IgD-negative memory B cell (primary cell): ENCODE measurements at regions not wholly inside any gene's neighbourhood (a gene's known extent, or its start where the extent isn't known, plus 50 kb on each side); places are given as distances from the start of the nearest gene placed in this dataset.
A peak's percentile ranks its signal among the peaks of the same experiment; 100 is the strongest.
"Not testable (repeated sequence)": the region's sequence is repeated elsewhere in the genome, so short reads cannot be mapped to it uniquely, and the experiment has no call there.

Experiments used
- H3K27ac Mint-ChIP-seq, 3 donors: one replicate each; pipeline ENCODE4 v1.8.0; 2020 to 2022; ENCODE audit warnings: mild to moderate bottlenecking in 3 of 3, mixed read lengths in 3 of 3, moderate library complexity in 1 of 3
- H3K27me3 Mint-ChIP-seq: one replicate; pipeline ENCODE4 v1.8.0; 2021; ENCODE audit warnings: mixed read lengths
- H3K36me3 Mint-ChIP-seq: one replicate; pipeline ENCODE4 v1.8.0; 2020; ENCODE audit warnings: mild to moderate bottlenecking, mixed read lengths
- H3K4me1 Mint-ChIP-seq, 3 donors: one replicate each; pipeline ENCODE4 v1.8.0; 2020 to 2022; ENCODE audit warnings: mixed read lengths in 3 of 3, mild to moderate bottlenecking in 1 of 3
- H3K4me3 Mint-ChIP-seq, 4 donors: one replicate each; pipeline ENCODE4 v1.8.0; 2020 to 2022; ENCODE audit warnings: mild to moderate bottlenecking in 4 of 4, mixed read lengths in 4 of 4, moderate library complexity in 3 of 4
- H3K9me3 Mint-ChIP-seq, 3 donors: one replicate each; pipeline ENCODE4 v1.8.0; 2020 to 2021; ENCODE audit warnings: mixed read lengths in 3 of 3, mild to moderate bottlenecking in 1 of 3

DNA sequence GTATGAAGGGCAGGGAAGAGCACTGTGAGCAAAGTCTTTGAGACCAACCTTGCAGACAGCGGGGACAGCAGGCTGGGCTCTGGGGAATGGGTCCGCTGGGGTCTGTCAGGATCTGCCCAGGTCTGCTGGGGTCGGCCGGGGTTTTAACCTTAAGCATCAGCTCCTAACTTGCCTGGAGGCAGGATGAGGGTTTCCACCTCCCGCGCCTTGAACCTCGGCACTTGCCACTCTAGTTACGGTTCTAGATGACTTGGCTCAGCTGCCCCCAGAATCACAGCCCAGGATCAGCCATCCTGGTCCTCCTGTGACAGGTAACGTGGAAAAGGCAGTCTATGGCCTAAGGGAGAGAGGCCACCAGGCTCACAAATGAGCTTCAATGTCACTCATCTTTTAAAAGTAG is 50.4 kb upstream of the CACUL1 start:
- H3K9me3 Mint-ChIP-seq = no peaks in the 10 kb centered on the region
- peaks cover 0 to 1% (median 0%) of the 10 kb centered on the region in 3 donors for H3K4me1 Mint-ChIP-seq
- H3K27ac Mint-ChIP-seq = no peak overlapping the region
- H3K4me3 Mint-ChIP-seq = no peak overlapping the region
- peaks cover 3% of the 10 kb centered on the region for H3K27me3 Mint-ChIP-seq
- peaks cover 2% of the 10 kb centered on the region for H3K36me3 Mint-ChIP-seq

- Mint-ChIP-seq H3K4me3 (no peak overlapping the region), H3K4me1 (peaks cover 0 to 1% (median 0%) of the 10 kb centered on the region in 3 donors), H3K36me3 (peaks cover 2% of the 10 kb centered on the region), H3K27ac (no peak overlapping the region), H3K9me3 (no peaks in the 10 kb centered on the region), H3K27me3 (peaks cover 3% of the 10 kb centered on the region)
Observed at GRCh38 chr10:118807512-118808305, 52.9 kb upstream of the CACUL1 start.

GRCh38 chr10:118808601-118809356 is 54.0 kb upstream of the CACUL1 start:
- Mint-ChIP-seq H3K36me3 (peaks cover under 1% of the 10 kb centered on the region), H3K4me3 (no peak overlapping the region), H3K27ac (no peak overlapping the region), H3K9me3 (no peaks in the 10 kb centered on the region), H3K4me1 (peaks cover 0 to 1% (median 0%) of the 10 kb centered on the region in 3 donors), H3K27me3 (peaks cover 3% of the 10 kb centered on the region)

GRCh38 chr10:118809357-118810220 is 54.8 kb upstream of the CACUL1 start:
- Mint-ChIP-seq H3K36me3 (peaks cover 2% of the 10 kb centered on the region), H3K4me1 (peaks cover 0 to 1% (median 0%) of the 10 kb centered on the region in 3 donors), H3K27ac (no peak overlapping the region), H3K9me3 (no peaks in the 10 kb centered on the region), H3K27me3 (peaks cover 3% of the 10 kb centered on the region), H3K4me3 (no peak overlapping the region)

DNA sequence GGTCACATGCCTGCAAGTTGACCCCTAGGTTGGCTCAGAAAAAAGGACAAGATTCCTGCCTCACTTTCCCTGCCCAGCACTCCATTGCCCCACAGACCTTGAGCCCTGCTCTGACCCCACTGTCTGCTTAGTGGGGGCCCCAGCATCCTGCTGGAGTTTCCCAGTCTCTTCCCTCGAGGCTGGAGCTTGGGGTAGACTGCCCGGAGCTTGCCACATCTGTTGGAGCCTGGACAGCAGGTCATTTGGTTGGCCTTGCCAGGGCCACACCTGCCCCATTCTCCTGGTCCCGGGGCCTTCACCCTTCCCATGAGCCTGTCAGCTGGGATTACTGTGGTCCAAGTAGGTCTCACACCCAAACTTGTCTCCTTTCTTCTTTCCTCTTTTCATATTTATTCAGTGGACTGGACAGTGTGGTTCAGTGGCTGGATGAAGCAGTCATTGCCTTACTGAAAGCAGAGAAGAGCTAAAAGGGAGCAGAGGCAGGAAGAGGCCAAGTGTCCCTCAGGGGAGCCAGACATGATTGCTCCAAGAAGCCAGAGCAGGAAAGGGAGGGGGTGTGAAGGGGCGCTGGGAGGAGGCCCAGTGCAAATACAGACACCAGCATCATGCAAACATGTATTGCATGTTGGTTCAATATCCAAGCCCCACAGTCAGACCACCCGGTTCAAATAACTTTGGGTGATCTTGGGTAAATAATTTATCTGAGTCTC is 56.2 kb upstream of the CACUL1 start:
- Mint-ChIP-seq H3K36me3 (peaks cover 2% of the 10 kb centered on the region), H3K27ac (no peak overlapping the region), H3K4me1 (peaks cover 0 to 1% (median 0%) of the 10 kb centered on the region in 3 donors), H3K27me3 (peaks cover 3% of the 10 kb centered on the region), H3K9me3 (no peaks in the 10 kb centered on the region), H3K4me3 (no peak overlapping the region)

GRCh38 chr10:118811675-118812392 is 57.1 kb upstream of the CACUL1 start:
- Mint-ChIP-seq H3K27me3 (peaks cover 3% of the 10 kb centered on the region), H3K4me1 (peaks cover 0 to 1% (median 0%) of the 10 kb centered on the region in 3 donors), H3K27ac (no peak overlapping the region), H3K36me3 (peaks cover 4% of the 10 kb centered on the region), H3K4me3 (no peak overlapping the region), H3K9me3 (peaks cover 0 to 2% (median 0%) of the 10 kb centered on the region in 3 donors)

DNA sequence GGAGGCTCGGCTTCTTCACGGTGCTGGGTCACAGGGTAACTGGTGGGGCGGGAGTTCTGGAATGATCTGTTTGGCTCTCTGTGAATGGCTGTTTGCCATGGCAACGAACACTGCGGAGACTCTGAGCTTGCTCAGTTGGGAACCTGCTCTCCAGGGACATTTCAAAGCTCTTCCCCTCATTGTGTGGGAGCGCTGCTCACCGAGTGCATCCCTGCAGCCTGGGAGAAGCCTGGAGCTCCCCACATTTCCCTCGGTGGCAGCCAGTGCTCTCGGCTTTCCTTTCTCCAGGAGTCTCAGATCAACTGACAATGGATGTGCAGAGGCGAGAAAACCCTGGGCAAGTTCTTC is 57.6 kb upstream of the CACUL1 start:
- H3K4me1 Mint-ChIP-seq = peaks cover 0 to 1% (median 0%) of the 10 kb centered on the region in 3 donors
- H3K27me3 Mint-ChIP-seq = peaks cover 3% of the 10 kb centered on the region
- H3K36me3 Mint-ChIP-seq = peaks cover 4% of the 10 kb centered on the region
- H3K4me3 Mint-ChIP-seq = no peak overlapping the region
- peaks cover 0 to 2% (median 0%) of the 10 kb centered on the region in 3 donors for H3K9me3 Mint-ChIP-seq
- H3K27ac Mint-ChIP-seq = no peak overlapping the region

GRCh38 chr10:118813001-118813400 is 58.2 kb upstream of the CACUL1 start:
- not testable (repeated sequence) for H3K4me1 Mint-ChIP-seq, H3K27me3 Mint-ChIP-seq, H3K9me3 Mint-ChIP-seq, H3K27ac Mint-ChIP-seq, H3K4me3 Mint-ChIP-seq, H3K36me3 Mint-ChIP-seq

- H3K27ac Mint-ChIP-seq = no peak overlapping the region
- peaks cover 0 to 2% (median 0%) of the 10 kb centered on the region in 3 donors for H3K9me3 Mint-ChIP-seq
- H3K4me3 Mint-ChIP-seq = no peak overlapping the region
- no peaks in the 10 kb centered on the region for H3K27me3 Mint-ChIP-seq
- H3K4me1 Mint-ChIP-seq = no peaks in the 10 kb centered on the region
- peaks cover 4% of the 10 kb centered on the region for H3K36me3 Mint-ChIP-seq
Observed at GRCh38 chr10:118816471-118817168, 61.9 kb upstream of the CACUL1 start.

DNA sequence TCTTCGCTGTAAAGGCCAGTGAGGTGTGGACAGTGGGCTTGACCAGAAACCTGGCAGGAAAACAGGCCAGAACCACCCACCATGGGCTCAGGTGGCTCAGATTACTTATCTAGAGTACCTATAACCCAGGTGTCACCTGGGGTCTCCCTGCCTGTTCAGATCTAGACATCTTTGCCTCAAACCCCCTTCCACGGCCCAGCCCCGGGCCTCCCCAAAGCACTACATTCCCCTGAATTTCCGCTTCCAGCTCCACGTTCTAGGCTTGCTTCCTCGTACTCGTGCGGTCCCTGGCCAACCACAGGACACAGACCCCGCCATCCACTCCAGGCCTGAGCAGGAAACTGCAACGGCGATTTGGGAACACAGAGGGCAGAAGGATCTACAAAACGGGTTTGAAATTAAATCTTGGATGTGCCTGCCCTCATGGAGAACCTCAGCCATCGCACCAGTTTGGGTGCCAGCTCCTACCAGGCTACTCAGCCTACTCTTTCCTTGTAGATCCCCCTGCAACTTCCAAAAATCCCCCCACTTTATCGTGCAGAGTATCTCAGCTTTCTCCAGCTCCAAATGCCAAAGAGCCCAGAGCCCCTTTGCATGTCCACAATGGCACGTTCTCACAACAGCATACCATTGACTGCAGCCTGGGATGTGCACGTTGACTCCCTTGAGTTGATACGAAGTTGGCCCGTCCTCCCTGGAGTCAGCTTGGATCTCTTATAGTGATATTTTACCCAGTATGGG is 62.7 kb upstream of the CACUL1 start:
- H3K4me3 Mint-ChIP-seq = no peak overlapping the region
- no peaks in the 10 kb centered on the region for H3K27me3 Mint-ChIP-seq
- H3K9me3 Mint-ChIP-seq = peaks cover 0 to 2% (median 0%) of the 10 kb centered on the region in 3 donors
- peaks cover 4% of the 10 kb centered on the region for H3K36me3 Mint-ChIP-seq
- H3K27ac Mint-ChIP-seq = no peak overlapping the region
- H3K4me1 Mint-ChIP-seq = no peaks in the 10 kb centered on the region

DNA sequence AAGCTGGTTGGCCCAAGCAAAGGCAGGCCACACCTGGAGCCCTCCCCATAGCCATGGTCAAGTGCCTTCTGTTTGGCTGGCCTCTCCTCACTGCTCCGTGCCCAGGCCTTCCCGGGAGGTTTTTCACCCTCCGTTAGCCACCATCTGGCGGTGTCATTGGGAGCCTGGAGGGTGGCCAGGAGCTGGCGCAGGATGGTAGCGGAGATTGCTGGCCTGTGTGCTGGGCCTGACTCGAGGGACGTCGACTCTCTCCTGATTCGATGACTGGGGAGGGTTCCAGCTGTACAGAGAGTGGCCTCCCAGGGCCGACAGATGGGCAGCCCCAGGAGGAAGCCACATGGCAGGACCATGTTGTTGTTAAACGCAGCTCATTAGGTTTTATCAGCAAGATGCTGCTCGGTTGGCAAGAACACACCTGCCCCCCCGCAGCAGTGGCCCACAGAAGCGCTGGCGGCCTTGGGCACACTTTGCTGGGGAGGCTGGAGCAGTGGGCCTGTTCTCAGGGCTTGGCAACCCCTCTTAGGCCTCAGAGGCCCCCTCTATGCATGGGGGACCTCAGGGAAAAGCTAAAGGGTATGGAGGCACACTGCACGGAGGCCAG is 64.0 kb upstream of the CACUL1 start:
- Mint-ChIP-seq H3K4me1 (no peaks in the 10 kb centered on the region), H3K4me3 (no peak overlapping the region), H3K27me3 (no peaks in the 10 kb centered on the region), H3K36me3 (peaks cover 4% of the 10 kb centered on the region), H3K9me3 (peaks cover 0 to 2% (median 0%) of the 10 kb centered on the region in 3 donors), H3K27ac (peak overlapping the region in 1 of 3 donors; percentile 67)

DNA sequence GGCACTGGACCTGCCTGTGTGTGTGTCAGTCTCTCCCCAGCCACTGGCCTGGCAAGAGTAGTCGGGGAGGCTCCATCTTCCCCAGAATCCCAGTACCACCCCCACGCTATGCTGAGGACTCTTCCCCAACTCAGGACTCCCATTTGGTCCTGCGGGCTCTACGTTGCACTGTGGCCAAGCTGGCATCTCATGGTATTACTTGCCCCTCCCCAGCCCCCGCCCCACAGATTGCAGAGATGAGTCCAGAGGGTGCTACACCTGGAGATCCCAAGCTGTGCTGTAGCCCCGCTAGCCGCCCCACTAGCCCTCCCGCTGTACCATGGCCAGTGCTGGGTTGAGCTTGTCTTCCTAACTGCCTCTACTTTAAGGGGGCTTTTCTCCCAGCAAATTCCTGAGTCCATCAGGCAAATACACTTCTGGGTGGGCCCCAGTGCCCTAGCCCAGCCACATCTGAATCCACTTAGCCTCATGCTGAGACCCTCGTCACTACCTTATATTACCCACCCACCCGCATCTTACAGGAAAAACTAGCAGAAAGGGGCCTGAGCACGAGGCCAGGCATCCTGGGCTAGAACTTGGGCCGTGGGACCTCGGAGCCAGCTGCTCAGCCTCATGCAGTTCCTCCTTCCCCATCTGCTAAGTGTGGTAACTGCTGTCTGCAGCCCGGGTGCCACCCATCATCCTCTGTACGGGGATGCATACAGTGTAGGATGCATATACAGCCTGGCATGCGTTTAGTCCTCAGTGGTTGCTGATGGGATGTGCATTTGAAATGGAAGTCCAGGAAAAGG is 65.8 kb upstream of the CACUL1 start:
- Mint-ChIP-seq H3K4me1 (no peaks in the 10 kb centered on the region), H3K9me3 (peaks cover 0 to 3% (median 0%) of the 10 kb centered on the region in 3 donors), H3K27me3 (no peaks in the 10 kb centered on the region), H3K4me3 (no peak overlapping the region), H3K36me3 (peaks cover 2% of the 10 kb centered on the region), H3K27ac (no peak overlapping the region)
